ENCODE measurements at regions not wholly inside any gene's neighbourhood (a gene's known extent, or its start where the extent isn't known, plus 50 kb on each side); places are given as distances from the start of the nearest gene placed in this dataset.

- no peak overlapping the region for H3K27ac Mint-ChIP-seq
- intact Hi-C loops (cut with micrococcal nuclease): no loop called here
Measured at GRCh38 chr20:63105211-63106107, 98.7 kb upstream of the BHLHE23 start.

More at GRCh38 chr20:63105211-63106107, 98.7 kb upstream of the BHLHE23 start:
- Mint-ChIP-seq H3K27me3 (peaks cover 4% of the 10 kb centered on the region), H3K9me3 (ENCODE audit: insufficient read depth) (no peaks in the 10 kb centered on the region), H3K4me1 (peaks cover 7% of the 10 kb centered on the region), H3K4me3 (no peak overlapping the region)
- ATAC-seq (ENCODE audit: low read depth): no peak
- H3K4me1 ChIP-seq (ENCODE audit: control insufficient read depth in 2 of 2, insufficient read depth in 2 of 2, low read length in 2 of 2): peaks cover 3 to 4% of the 10 kb centered on the region in 2 donors
- no peak for TF ChIP-seq CTCF (IDR thresholded peaks at IDR 0.05)
- no peak for TF ChIP-seq EZH2 (IDR thresholded peaks at IDR 0.05; ENCODE audit: borderline replicate concordance, insufficient read depth, low read depth, low read length, poor library complexity, severe bottlenecking)
- no peak overlapping the region for H3K9ac ChIP-seq (ENCODE audit: low read length)
- POLR2A ChIA-PET: no interaction called here
- H3K9me3 ChIP-seq (ENCODE audit: control extremely low read depth in 1 of 3, control insufficient read depth in 2 of 3, insufficient read depth in 1 of 3, low read length in 2 of 3): peaks cover 0 to 47% (median 2%) of the 10 kb centered on the region in 3 donors
- DNase-seq: no peak
- CTCF ChIA-PET: no interaction called here
- peaks cover 0 to 14% (median 0%) of the 10 kb centered on the region in 4 experiments for H3K27me3 ChIP-seq (replicated peaks in 1 of 4; ENCODE audit: control extremely low read depth in 1 of 4, control insufficient read depth in 3 of 4, insufficient read depth in 4 of 4, low read length in 3 of 4)
- WGBS (ENCODE audit: insufficient coverage): 82% methylated on average over 26 of the region's 32 CpGs
- no peak overlapping the region for H3K4me2 ChIP-seq (replicated peaks; ENCODE audit: low read depth, low read length, poor library complexity, severe bottlenecking)
- H3K4me3 ChIP-seq (ENCODE audit: control extremely low read depth in 1 of 5, extremely low read depth in 1 of 5, insufficient read depth in 1 of 5, low read depth in 2 of 5, low read length in 4 of 5): no peak overlapping the region
- H3K79me2 ChIP-seq (ENCODE audit: control insufficient read depth, insufficient read depth, low read length): no peaks in the 10 kb centered on the region
- no peak overlapping the region for H3K27ac ChIP-seq (ENCODE audit: low read length in 2 of 2)
- H2AFZ ChIP-seq (ENCODE audit: insufficient read depth, low read depth, low read length, poor library complexity, severe bottlenecking): no peak overlapping the region
- no peaks in the 10 kb centered on the region for H3K36me3 ChIP-seq (replicated peaks in 1 of 2; ENCODE audit: control extremely low read depth in 1 of 2, control insufficient read depth in 1 of 2, extremely low read depth in 1 of 2, insufficient read depth in 2 of 2, low read length in 1 of 2)
- H4K20me1 ChIP-seq (ENCODE audit: control insufficient read depth, insufficient read depth, low read length, poor library complexity, severe bottlenecking): no peaks in the 10 kb centered on the region

Measured in B cell (primary cell).